ENCODE measurements at regions not wholly inside any gene's neighbourhood (a gene's known extent, or its start where the extent isn't known, plus 50 kb on each side); places are given as distances from the start of the nearest gene placed in this dataset.

GRCh38 chr21:24046829-24047443, 1560.3 kb downstream of the MRPL39 start:
- no peak for DNase-seq

- DNase-seq, result peak; percentile 9
Observed at GRCh38 chr21:24045775-24046215, 1561.5 kb downstream of the MRPL39 start.

- no peak for DNase-seq
Observed at GRCh38 chr21:24045373-24045772, 1561.9 kb downstream of the MRPL39 start.

- no peak for DNase-seq
Observed at GRCh38 chr21:24042687-24043086, 1564.6 kb downstream of the MRPL39 start.

- no peak for DNase-seq
Observed at GRCh38 chr21:24032709-24033232, 1574.5 kb downstream of the MRPL39 start.

- DNase-seq, result no peak
Observed at GRCh38 chr21:24027396-24027795, 1579.9 kb downstream of the MRPL39 start.

- no peak for DNase-seq
Observed at GRCh38 chr21:24025101-24025500, 1582.2 kb downstream of the MRPL39 start.

GRCh38 chr21:24023936-24024335, 1583.3 kb downstream of the MRPL39 start:
- no peak for DNase-seq

- no peak for DNase-seq
Observed at GRCh38 chr21:24023402-24023801, 1583.9 kb downstream of the MRPL39 start.

- no peak for DNase-seq
Observed at GRCh38 chr21:24014381-24014780, 1592.9 kb downstream of the MRPL39 start.

- DNase-seq, result no peak
Observed at GRCh38 chr21:24011087-24011486, 1596.2 kb downstream of the MRPL39 start.

GRCh38 chr21:24007592-24007991, 1599.7 kb downstream of the MRPL39 start:
- no peak for DNase-seq

GRCh38 chr21:23986987-23987386, 1620.3 kb downstream of the MRPL39 start:
- DNase-seq, result no peak

- no peak for DNase-seq
Observed at GRCh38 chr21:23986214-23986613, 1621.1 kb downstream of the MRPL39 start.

GRCh38 chr21:23982546-23982945, 1624.7 kb downstream of the MRPL39 start:
- no peak for DNase-seq

GRCh38 chr21:23977971-23978370, 1629.3 kb downstream of the MRPL39 start:
- DNase-seq, result no peak

GRCh38 chr21:23968722-23969647, 1638.3 kb downstream of the MRPL39 start:
- DNase-seq, result peak; percentile 55

- DNase-seq, result no peak
Observed at GRCh38 chr21:23968008-23968407, 1639.3 kb downstream of the MRPL39 start.

- no peak for DNase-seq
Observed at GRCh38 chr21:23963454-23963853, 1643.8 kb downstream of the MRPL39 start.

GRCh38 chr21:23960769-23961168, 1646.5 kb downstream of the MRPL39 start:
- no peak for DNase-seq

GRCh38 chr21:23955135-23955843, 1652.0 kb downstream of the MRPL39 start:
- DNase-seq, result no peak

GRCh38 chr21:23952269-23952668, 1655.0 kb downstream of the MRPL39 start:
- no peak for DNase-seq

- no peak for DNase-seq
Observed at GRCh38 chr21:23951251-23951650, 1656.0 kb downstream of the MRPL39 start.
